Stimulated activated CD4-positive, alpha-beta T cell treated with anti-CD3 and anti-CD28 coated beads, Interleukin-12 subunit alpha, Interleukin-12 subunit beta, amount 100 ng/mL, for 4 hours (primary cell): ENCODE measurements at regions not wholly inside any gene's neighbourhood (a gene's known extent, or its start where the extent isn't known, plus 50 kb on each side); places are given as distances from the start of the nearest gene placed in this dataset.

Experiments
- DNase-seq: peaks from one replicate; pipeline ENCODE4 v3.0.0-alpha.2; 2020

- DNase-seq: no peak
Measured at GRCh38 chr14:105836160-105836559, 309.8 kb downstream of the TMEM121 start.

GRCh38 chr14:105836730-105837129 is 310.3 kb downstream of the TMEM121 start:
- no peak for DNase-seq

GRCh38 chr14:105837349-105838063 is 311.1 kb downstream of the TMEM121 start:
- DNase-seq: no peak

GRCh38 chr14:105838107-105838506 is 311.7 kb downstream of the TMEM121 start:
- DNase-seq: no peak

GRCh38 chr14:105838591-105839424 is 312.4 kb downstream of the TMEM121 start:
- DNase-seq: no peak

GRCh38 chr14:105839425-105840265 is 313.3 kb downstream of the TMEM121 start:
- no peak for DNase-seq

- DNase-seq: no peak
Measured at GRCh38 chr14:105840266-105841021, 314.1 kb downstream of the TMEM121 start.

- no peak for DNase-seq
Measured at GRCh38 chr14:105841022-105842009, 314.9 kb downstream of the TMEM121 start.

- DNase-seq: no peak
Measured at GRCh38 chr14:105842105-105842504, 315.7 kb downstream of the TMEM121 start.

GRCh38 chr14:105843444-105844046 is 317.2 kb downstream of the TMEM121 start:
- DNase-seq: no peak

GRCh38 chr14:105844047-105844630 is 317.8 kb downstream of the TMEM121 start:
- DNase-seq: no peak

- no peak for DNase-seq
Measured at GRCh38 chr14:105844810-105845724, 318.7 kb downstream of the TMEM121 start.

- no peak for DNase-seq
Measured at GRCh38 chr14:105845725-105846309, 319.4 kb downstream of the TMEM121 start.

GRCh38 chr14:105846312-105846711 is 319.9 kb downstream of the TMEM121 start:
- DNase-seq: no peak

GRCh38 chr14:105847400-105847799 is 321.0 kb downstream of the TMEM121 start:
- DNase-seq: no peak

- DNase-seq: no peak
Measured at GRCh38 chr14:105848570-105848969, 322.2 kb downstream of the TMEM121 start.

- no peak for DNase-seq
Measured at GRCh38 chr14:105849933-105850626, 323.7 kb downstream of the TMEM121 start.
